Left renal cortex interstitium (tissue), 4 donors: ENCODE measurements at regions not wholly inside any gene's neighbourhood (a gene's known extent, or its start where the extent isn't known, plus 50 kb on each side); places are given as distances from the start of the nearest gene placed in this dataset.
A peak's percentile ranks its signal among the peaks of the same experiment; 100 is the strongest.

Source experiments
- DNase-seq, 4 donors: peaks; one replicate each; pipeline ENCODE4 v3.0.0-alpha.2; 2013; ENCODE audit warnings: low read depth in 4 of 4, low spot score in 2 of 4, missing footprints in 1 of 4

GRCh38 chr4:108529102-108529501, 91.3 kb upstream of the RPL34 start:
- no peak for DNase-seq

DNA sequence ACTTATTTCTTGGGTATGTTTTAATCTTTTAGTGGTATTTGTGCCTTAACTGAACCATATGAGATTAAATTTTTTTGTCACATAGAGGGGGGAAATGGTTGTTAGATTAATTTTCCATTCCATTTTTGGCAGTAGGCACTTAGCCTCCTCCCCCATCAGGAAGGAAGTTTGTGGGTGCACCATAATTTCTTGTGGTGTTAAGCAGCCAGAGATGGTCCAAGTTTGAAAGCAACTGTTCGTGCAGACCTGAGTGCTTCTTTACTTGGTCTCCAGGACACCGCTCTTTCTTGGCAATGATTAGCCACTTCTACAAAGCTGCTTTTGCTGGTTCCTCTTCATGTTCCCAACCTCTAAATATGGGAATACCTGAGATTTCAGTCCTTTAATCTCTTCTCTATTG, 92.7 kb upstream of the RPL34 start:
- no peak for DNase-seq

DNA sequence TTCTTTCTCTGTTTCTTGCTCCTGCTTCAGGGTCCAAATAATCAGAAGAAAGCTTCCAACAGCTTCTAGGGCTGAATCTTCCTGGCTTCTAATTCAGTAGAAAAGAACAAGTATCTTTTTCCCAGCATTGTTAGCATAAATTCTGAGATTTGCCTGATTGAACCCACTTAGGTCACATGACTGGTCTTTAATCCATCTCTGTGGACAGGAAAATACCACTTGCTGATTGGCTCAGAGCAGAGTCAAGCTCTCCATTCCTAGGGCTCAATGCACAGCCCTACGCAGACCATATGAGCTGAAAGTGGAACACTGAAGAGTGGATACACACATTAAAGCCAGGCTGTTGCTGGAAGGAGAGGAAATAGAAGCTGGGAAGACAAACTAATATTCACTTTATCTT, 99.6 kb upstream of the RPL34 start:
- no peak for DNase-seq

- DNase-seq = no peak
Observed at GRCh38 chr4:108519911-108520601, 100.3 kb upstream of the RPL34 start.

- DNase-seq = no peak
Observed at GRCh38 chr4:108519208-108519833, 101.1 kb upstream of the RPL34 start.

DNA sequence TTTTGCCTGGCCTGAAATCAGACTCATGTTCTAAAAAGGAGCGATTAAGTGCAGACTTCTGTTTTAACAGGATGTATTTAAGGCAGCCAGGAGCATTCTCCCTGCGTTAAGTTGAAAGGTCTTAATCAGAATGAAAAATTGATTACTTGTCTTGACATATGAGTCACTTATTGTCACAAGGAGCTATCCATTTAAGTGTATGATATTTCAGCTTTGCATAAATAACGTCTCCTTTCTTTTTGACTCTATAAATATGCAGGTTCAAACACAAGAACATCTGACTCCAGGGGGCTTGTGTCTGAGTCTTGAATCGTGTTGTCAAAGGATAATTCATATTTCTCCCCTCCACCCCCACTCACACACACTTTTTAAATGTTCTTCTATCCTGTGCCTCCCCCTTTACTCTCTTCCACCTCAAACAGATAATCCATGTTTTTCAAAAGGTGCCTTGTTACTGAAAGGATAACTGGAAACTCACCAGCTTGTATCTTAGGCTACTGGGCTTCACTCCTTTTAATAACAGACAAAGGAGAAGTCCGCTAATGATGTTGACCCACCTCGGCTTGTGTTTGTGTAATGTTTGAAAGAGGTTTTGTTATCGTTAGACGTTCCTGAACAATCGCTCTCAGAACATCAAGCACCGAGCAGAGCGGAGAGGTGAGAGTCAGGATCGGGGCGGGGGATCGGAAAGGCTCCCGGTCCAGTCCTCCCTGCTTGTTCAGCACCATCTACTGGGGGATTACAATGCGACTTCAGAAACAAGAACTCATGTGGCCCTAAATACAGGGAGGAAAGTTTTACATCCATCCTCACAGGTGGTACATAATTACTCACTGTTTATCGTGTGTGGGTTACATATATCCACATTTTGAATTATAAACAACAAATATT, 107.5 kb upstream of the RPL34 start:
- peak in 3 of 4 donors; percentile 36 to 66 (median 46) for DNase-seq

- no peak for DNase-seq
Observed at GRCh38 chr4:108511618-108512017, 108.8 kb upstream of the RPL34 start.

DNA sequence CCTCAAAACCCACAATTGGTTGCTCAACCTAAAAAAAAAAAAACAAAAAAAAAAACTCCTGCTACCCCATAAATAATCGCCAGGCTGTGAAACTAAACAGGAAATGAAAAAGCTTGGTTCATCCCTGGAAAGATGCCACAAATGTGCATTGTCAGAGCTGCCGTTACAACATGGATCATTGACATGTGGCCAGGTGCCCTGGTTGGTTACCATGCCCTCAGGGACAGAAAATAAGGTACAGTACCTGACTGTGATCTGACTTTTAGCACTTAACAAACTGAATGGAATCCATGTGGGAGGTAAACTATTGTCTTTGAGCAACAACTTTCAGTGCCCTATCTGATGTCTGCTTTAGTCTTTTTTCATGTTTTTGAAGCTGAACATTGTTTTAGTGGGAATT, 118.0 kb upstream of the RPL34 start:
- no peak for DNase-seq

DNA sequence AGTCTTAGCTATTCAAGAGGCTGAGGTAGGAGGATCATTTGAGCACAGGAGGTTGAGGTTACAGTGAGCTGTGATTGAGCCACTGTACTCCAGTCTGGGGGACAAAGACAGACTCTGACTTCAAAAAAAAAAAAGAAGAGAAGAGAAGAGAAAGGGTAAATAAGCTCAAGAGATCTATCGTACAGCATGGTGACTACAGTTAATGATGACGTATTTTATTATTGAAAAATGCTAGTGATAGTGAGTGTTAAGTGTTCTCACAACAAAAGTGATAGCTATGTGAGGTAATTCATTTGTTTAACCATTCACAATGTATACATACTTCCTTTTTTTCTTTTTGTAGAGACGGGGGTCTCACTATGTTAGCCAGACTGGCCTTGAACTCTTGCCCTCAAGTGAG, 121.5 kb upstream of the RPL34 start:
- DNase-seq = no peak

- DNase-seq = no peak
Observed at GRCh38 chr4:108493596-108493931, 126.8 kb upstream of the RPL34 start.

- no peak for DNase-seq
Observed at GRCh38 chr4:108492816-108493595, 127.4 kb upstream of the RPL34 start.

GRCh38 chr4:108488865-108489264, 131.5 kb upstream of the RPL34 start:
- DNase-seq = no peak

DNA sequence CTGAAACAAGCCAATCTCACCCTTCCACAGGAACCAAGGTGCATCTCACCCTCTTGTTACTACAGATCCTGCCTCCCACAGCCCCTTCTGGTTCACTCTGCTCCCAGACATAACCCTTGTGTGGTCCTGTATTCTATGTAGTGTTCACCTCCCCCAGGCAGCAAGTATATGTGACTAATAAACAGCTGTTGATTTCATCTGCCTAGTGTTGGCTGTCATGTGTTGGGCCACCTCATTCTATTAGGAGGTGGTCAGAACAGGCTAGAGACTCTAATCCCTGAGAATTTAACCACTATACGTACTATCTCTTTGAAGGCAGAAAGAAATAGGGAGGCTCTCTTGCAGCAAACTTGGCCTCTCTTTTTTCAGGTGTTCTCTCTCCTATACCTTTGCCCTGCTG, 134.3 kb upstream of the RPL34 start:
- no peak for DNase-seq

- DNase-seq = no peak
Observed at GRCh38 chr4:108484187-108484586, 136.2 kb upstream of the RPL34 start.

GRCh38 chr4:108483650-108484049, 136.7 kb upstream of the RPL34 start:
- DNase-seq = no peak

- DNase-seq = no peak
Observed at GRCh38 chr4:108483079-108483478, 137.3 kb upstream of the RPL34 start.

DNA sequence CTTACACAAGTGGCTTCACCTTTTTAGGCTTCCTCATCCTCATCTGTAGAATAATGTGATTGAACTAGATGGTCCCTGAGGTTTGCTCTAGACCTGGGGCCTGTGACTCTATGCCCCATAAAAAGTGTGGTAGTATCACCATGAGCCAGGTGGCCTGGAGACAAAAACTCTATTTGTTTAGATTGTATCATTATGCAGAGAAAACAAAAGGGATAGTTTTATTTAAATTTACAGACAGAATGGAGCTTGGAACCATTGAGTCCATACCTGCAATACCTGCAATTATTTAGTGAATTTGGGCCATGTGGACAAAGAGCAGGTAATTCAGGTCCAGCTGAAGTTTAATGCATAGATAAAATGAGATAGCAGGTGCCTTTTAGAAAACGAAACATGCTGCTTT, 139.5 kb upstream of the RPL34 start:
- DNase-seq = no peak

DNA sequence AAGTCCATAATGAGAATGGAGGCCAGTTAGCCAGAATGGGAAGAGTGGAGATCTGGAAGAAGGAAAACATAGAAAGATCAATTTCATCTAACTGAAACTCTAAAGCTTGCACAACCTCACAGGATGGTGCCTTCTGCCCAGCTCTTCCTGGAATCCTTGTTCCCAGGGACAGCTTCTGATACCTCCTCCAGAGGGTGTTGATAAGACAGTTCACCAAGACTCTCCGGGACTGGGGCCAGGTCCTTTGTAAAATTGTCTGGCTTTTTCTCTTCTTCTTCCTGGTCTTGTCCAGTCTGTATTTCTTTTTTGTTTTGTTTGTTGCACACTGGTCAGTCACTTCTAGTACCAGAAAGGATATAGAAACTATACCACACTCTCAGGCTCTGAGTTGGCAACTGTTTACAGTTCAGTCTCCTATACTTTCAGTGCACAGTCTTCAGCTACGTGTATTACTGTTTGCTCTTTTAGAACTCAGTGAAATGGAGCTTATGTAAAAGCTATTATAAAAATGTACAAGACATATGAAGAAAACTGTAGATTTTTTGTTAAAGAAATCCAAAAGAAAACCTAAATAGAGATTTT, 142.8 kb upstream of the RPL34 start:
- no peak for DNase-seq

- no peak for DNase-seq
Observed at GRCh38 chr4:108473163-108473720, 147.1 kb upstream of the RPL34 start.
